ENCODE measurements at regions not wholly inside any gene's neighbourhood (a gene's known extent, or its start where the extent isn't known, plus 50 kb on each side); places are given as distances from the start of the nearest gene placed in this dataset.

GRCh38 chr12:130086797-130087196, 75.5 kb upstream of the FZD10 start:
- CTCF ChIA-PET: interaction anchor here (1.2 to 2.1 kb wide), 3 partner anchors 45 to 249 kb away, joined by 3 to 7 read pairs (median 3); no protein-coding TSS in a partner anchor
- POLR2A ChIA-PET: no interaction called here
- no peaks in the 10 kb centered on the region for H3K9me2 ChIP-seq
- no peak overlapping the region for H3K4me2 ChIP-seq
- no peak for DNase-seq
- H3K4me1 ChIP-seq (ENCODE audit: control insufficient read depth in 1 of 2, insufficient read depth in 2 of 2, low read depth in 1 of 2, low read length in 1 of 2): peaks cover 0 to 2% of the 10 kb centered on the region in 2 experiments; a peak in 1 of 4 replicates
- whole genome bisulfite sequencing (ENCODE audit: low lambda C conversion rate): 39% methylated on average over 8 of the region's 8 CpGs
- H4K20me1 ChIP-seq (ENCODE audit: insufficient read depth): no peaks in the 10 kb centered on the region
- TF ChIP-seq YY1 (IDR thresholded peaks at IDR 0.05; ENCODE audit: low read depth) (no peak), CHD2 (IDR thresholded peaks at IDR 0.05; ENCODE audit: low read length, partially characterized antibody) (no peak), USF1 (IDR thresholded peaks at IDR 0.05; ENCODE audit: borderline replicate concordance, low read depth) (no peak), PBX3 (IDR thresholded peaks at IDR 0.05) (no peak), RCOR1 (IDR thresholded peaks at IDR 0.05; ENCODE audit: low read length) (no peak), FOXJ3 (CRISPR knock-in tag; IDR thresholded peaks at IDR 0.05) (no peak), FOSL2 (IDR thresholded peaks at IDR 0.05; ENCODE audit: borderline replicate concordance, low read depth) (no peak)
- H3K9me3 ChIP-seq: no peaks in the 10 kb centered on the region
- H3F3A ChIP-seq (replicated peaks; ENCODE audit: insufficient read depth): no peaks in the 10 kb centered on the region
- no peak overlapping the region for H2AFZ ChIP-seq (ENCODE audit: low read depth)
- no peak overlapping the region for H3K9ac ChIP-seq
- H3K36me3 ChIP-seq (replicated peaks in 1 of 2; ENCODE audit: control insufficient read depth in 1 of 2, insufficient read depth in 2 of 2, low read length in 1 of 2): no peaks in the 10 kb centered on the region
- no peaks in the 10 kb centered on the region for H3K27me3 ChIP-seq (ENCODE audit: insufficient read depth)
- no peak overlapping the region for H3K27ac ChIP-seq (ENCODE audit: low read depth in 2 of 2, low read length in 1 of 2)
- H3K79me2 ChIP-seq (ENCODE audit: insufficient read depth): no peaks in the 10 kb centered on the region
- no peak overlapping the region for H3K4me3 ChIP-seq (ENCODE audit: low read depth in 2 of 2, low read length in 1 of 2)

GRCh38 chr12:130087222-130087621, 75.0 kb upstream of the FZD10 start:
- Histone ChIP-seq H3K36me3 (replicated peaks in 1 of 2; ENCODE audit: control insufficient read depth in 1 of 2, insufficient read depth in 2 of 2, low read length in 1 of 2) (no peaks in the 10 kb centered on the region), H3K27me3 (ENCODE audit: insufficient read depth) (no peaks in the 10 kb centered on the region), H3K9me2 (no peaks in the 10 kb centered on the region), H4K20me1 (ENCODE audit: insufficient read depth) (no peaks in the 10 kb centered on the region), H3K9ac (no peak overlapping the region), H3K4me2 (no peak overlapping the region), H2AFZ (ENCODE audit: low read depth) (no peak overlapping the region), H3K4me1 (ENCODE audit: control insufficient read depth in 1 of 2, insufficient read depth in 2 of 2, low read depth in 1 of 2, low read length in 1 of 2) (peaks cover 0 to 2% of the 10 kb centered on the region in 2 experiments; a peak in 1 of 4 replicates), H3F3A (replicated peaks; ENCODE audit: insufficient read depth) (no peaks in the 10 kb centered on the region), H3K4me3 (ENCODE audit: low read depth in 2 of 2, low read length in 1 of 2) (no peak overlapping the region), H3K27ac (ENCODE audit: low read depth in 2 of 2, low read length in 1 of 2) (no peak overlapping the region), H3K79me2 (ENCODE audit: insufficient read depth) (no peaks in the 10 kb centered on the region), H3K9me3 (no peaks in the 10 kb centered on the region)
- CTCF ChIA-PET: interaction anchor here (1.2 kb wide), 2 partner anchors 45 to 60 kb away, joined by 3 read pairs; no protein-coding TSS in a partner anchor
- no peak for DNase-seq
- POLR2A ChIA-PET: no interaction called here
- TF ChIP-seq YY1 (IDR thresholded peaks at IDR 0.05; ENCODE audit: low read depth): no peak
- no peak for TF ChIP-seq EZH2phosphoT487 (IDR thresholded peaks at IDR 0.05; ENCODE audit: borderline replicate concordance, low read depth)
- no peak for TF ChIP-seq CHD2 (IDR thresholded peaks at IDR 0.05; ENCODE audit: low read length, partially characterized antibody)
- TF ChIP-seq MAX (IDR thresholded peaks at IDR 0.05; ENCODE audit: low read depth): no peak
- TF ChIP-seq TEAD4 (IDR thresholded peaks at IDR 0.05; ENCODE audit: borderline replicate concordance, insufficient read depth): no peak
- no peak for TF ChIP-seq USF2 (IDR thresholded peaks at IDR 0.05; ENCODE audit: borderline replicate concordance, low read depth, low read length)
- TF ChIP-seq FOXM1 (IDR thresholded peaks at IDR 0.05; ENCODE audit: low read depth): no peak
- no peak for TF ChIP-seq CTCF (IDR thresholded peaks at IDR 0.05)
- no peak for TF ChIP-seq USF1 (IDR thresholded peaks at IDR 0.05; ENCODE audit: borderline replicate concordance, low read depth)
- TF ChIP-seq SIN3A (IDR thresholded peaks at IDR 0.05; ENCODE audit: borderline replicate concordance, low read depth, low read length): no peak
- TF ChIP-seq SMC3 (IDR thresholded peaks at IDR 0.05; ENCODE audit: low read depth, low read length): no peak
- no peak for TF ChIP-seq NRF1 (IDR thresholded peaks at IDR 0.05; ENCODE audit: low read depth, low read length)
- no peak for TF ChIP-seq JUND (IDR thresholded peaks at IDR 0.05)
- no peak for TF ChIP-seq ELF1 (IDR thresholded peaks at IDR 0.05)
- WGBS (ENCODE audit: low lambda C conversion rate): 58% methylated on average over 9 of the region's 11 CpGs

Data from SK-N-SH (cell line).